CD14-positive monocyte (primary cell): ENCODE measurements at regions not wholly inside any gene's neighbourhood (a gene's known extent, or its start where the extent isn't known, plus 50 kb on each side); places are given as distances from the start of the nearest gene placed in this dataset.

Experiments used
- DNase-seq, 3 donors: peaks; one replicate each; pipeline ENCODE4 v3.0.0-alpha.2; 2011 to 2022
- H2AFZ ChIP-seq: 2 replicates; pipeline ENCODE4 v1.6.0; 2012; ENCODE audit warnings: mild to moderate bottlenecking, low read depth, low read length, inconsistent platforms; ENCODE audit not compliant: insufficient read depth, poor library complexity, severe bottlenecking
- H3K27ac ChIP-seq, 2 donors: 1 replicate in 1 of 2; 2 replicates in 1 of 2; pipeline ENCODE4 v1.5.1; 2012 to 2013; ENCODE audit warnings: low read length in 2 of 2, control low read depth in 1 of 2, inconsistent platforms in 1 of 2, low read depth in 1 of 2, mild to moderate bottlenecking in 1 of 2
- H3K27me3 ChIP-seq, 2 donors: one replicate each; pipeline versions ENCODE4 v1.6.0 to v1.6.1; 2011 to 2013; ENCODE audit warnings: low read length in 2 of 2; ENCODE audit not compliant: control insufficient read depth in 2 of 2, insufficient read depth in 2 of 2
- H3K36me3 ChIP-seq, 2 donors: replicated peaks in 1 of 2; 1 replicate in 1 of 2; 2 replicates in 1 of 2; pipeline versions ENCODE4 v1.5.1 to v1.6.1; 2012 to 2013; ENCODE audit warnings: low read length in 2 of 2, control low read depth in 1 of 2, inconsistent platforms in 1 of 2, mild to moderate bottlenecking in 1 of 2; ENCODE audit not compliant: insufficient read depth in 2 of 2, control insufficient read depth in 1 of 2
- H3K4me1 ChIP-seq, 2 donors: 1 replicate in 1 of 2; 2 replicates in 1 of 2; pipeline versions ENCODE4 v1.5.1 to v1.6.1; 2012 to 2013; ENCODE audit warnings: low read length in 2 of 2, control low read depth in 1 of 2, inconsistent platforms in 1 of 2, mild to moderate bottlenecking in 1 of 2, moderate library complexity in 1 of 2; ENCODE audit not compliant: insufficient read depth in 2 of 2, control insufficient read depth in 1 of 2
- H3K4me2 ChIP-seq: replicated peaks from 2 replicates; pipeline ENCODE3; 2012; ENCODE audit warnings: low read length, moderate library complexity, mild to moderate bottlenecking; ENCODE audit not compliant: poor library complexity, severe bottlenecking; ENCODE audit errors: extremely low read depth
- H3K4me3 ChIP-seq, 3 experiments: fragments of 200-600 bp in 1 of 3; sonication (generic) in 1 of 3; replicated peaks in 1 of 3; 1 replicate in 2 of 3; 2 replicates in 1 of 3; pipeline ENCODE4 v1.5.1; 2011 to 2013; ENCODE audit warnings: low read length in 3 of 3, mild to moderate bottlenecking in 3 of 3, control low read depth in 2 of 3, low read depth in 2 of 3, inconsistent platforms in 1 of 3, moderate library complexity in 1 of 3
- H3K79me2 ChIP-seq: 2 replicates; pipeline ENCODE4 v1.6.0; 2012; ENCODE audit warnings: mild to moderate bottlenecking, control low read depth, inconsistent platforms, low read length, moderate library complexity; ENCODE audit not compliant: insufficient read depth
- H3K9ac ChIP-seq: 2 replicates; pipeline ENCODE4 v1.6.0; 2017; ENCODE audit warnings: low read length, mild to moderate bottlenecking; ENCODE audit not compliant: insufficient read depth, poor library complexity, severe bottlenecking
- H3K9me3 ChIP-seq, 2 donors: replicated peaks in 1 of 2; 1 replicate in 1 of 2; 2 replicates in 1 of 2; pipeline versions ENCODE4 v1.5.1 to v1.6.1; 2012 to 2013; ENCODE audit warnings: low read length in 2 of 2, control low read depth in 1 of 2; ENCODE audit not compliant: control insufficient read depth in 1 of 2, insufficient read depth in 1 of 2
- H4K20me1 ChIP-seq: 2 replicates; pipeline ENCODE4 v1.6.0; 2012; ENCODE audit warnings: mild to moderate bottlenecking, low read length, control low read depth, moderate library complexity; ENCODE audit not compliant: insufficient read depth
- H3K27ac Mint-ChIP-seq, 7 donors: one replicate each; pipeline ENCODE4 v1.8.0; 2020; ENCODE audit warnings: mild to moderate bottlenecking in 7 of 7, mixed read lengths in 7 of 7, moderate library complexity in 6 of 7, inconsistent platforms in 2 of 7
- H3K27me3 Mint-ChIP-seq, 3 donors: one replicate each; pipeline ENCODE4 v1.8.0; 2021 to 2022; ENCODE audit warnings: low read depth in 3 of 3, mild to moderate bottlenecking in 3 of 3, mixed read lengths in 3 of 3, moderate library complexity in 3 of 3, inconsistent platforms in 1 of 3
- H3K36me3 Mint-ChIP-seq, 2 donors: one replicate each; pipeline ENCODE4 v1.8.0; 2020; ENCODE audit warnings: mixed read lengths in 2 of 2, inconsistent platforms in 1 of 2, mild to moderate bottlenecking in 1 of 2
- H3K4me1 Mint-ChIP-seq: one replicate; pipeline ENCODE4 v1.8.0; 2020; ENCODE audit warnings: mild to moderate bottlenecking, mixed read lengths
- H3K4me3 Mint-ChIP-seq, 2 donors: one replicate each; pipeline ENCODE4 v1.8.0; 2020; ENCODE audit warnings: mild to moderate bottlenecking in 2 of 2, mixed read lengths in 2 of 2, moderate library complexity in 1 of 2
- H3K9me3 Mint-ChIP-seq, 7 donors: one replicate each; pipeline ENCODE4 v1.8.0; 2020 to 2022; ENCODE audit warnings: mixed read lengths in 7 of 7, mild to moderate bottlenecking in 6 of 7, moderate library complexity in 6 of 7, inconsistent platforms in 2 of 7
- CTCF ChIP-seq: fragments of 200-600 bp; IDR thresholded peaks from one replicate; pipeline ENCODE4 v1.8.0; 2022; ENCODE audit warnings: antibody characterized with exemption, mild to moderate bottlenecking
- WGBS: methylation state at CpG from one replicate; pipeline ENCODE4 v1.1.5; 2013; ENCODE audit warnings: missing lambda C conversion rate; ENCODE audit not compliant: insufficient coverage; 5-methylcytosine and 5-hydroxymethylcytosine counted together
- intact Hi-C, 2 donors: fragments of 100-400 bp; cut with micrococcal nuclease; formaldehyde crosslinking; loops; one replicate each; pipeline versions ENCODE4 v1.15.0 to v1.15.1; 2023

GRCh38 chr2:56969513-56969912 lies 785.7 kb downstream of the CCDC85A start:
- Histone ChIP-seq H4K20me1 (no peaks in the 10 kb centered on the region), H3K27ac (no peak overlapping the region), H3K4me1 (no peaks in the 10 kb centered on the region), H3K36me3 (no peaks in the 10 kb centered on the region), H3K79me2 (no peaks in the 10 kb centered on the region), H3K4me2 (no peak overlapping the region), H3K9me3 (peaks cover 10% of the 10 kb centered on the region in 2 donors), H3K4me3 (no peak overlapping the region), H2AFZ (no peak overlapping the region), H3K9ac (no peak overlapping the region), H3K27me3 (no peaks in the 10 kb centered on the region)
- Mint-ChIP-seq H3K27ac (no peak overlapping the region), H3K4me3 (no peak overlapping the region), H3K36me3 (no peaks in the 10 kb centered on the region), H3K4me1 (no peaks in the 10 kb centered on the region), H3K9me3 (peaks cover 1 to 16% (median 10%) of the 10 kb centered on the region in 7 donors), H3K27me3 (peaks cover 0 to 1% (median 0%) of the 10 kb centered on the region in 3 donors)
- TF ChIP-seq CTCF: no peak
- intact Hi-C loops: no loop called here
- no CpG with 5 or more reads among the region's 3 CpGs for WGBS
- no peak for DNase-seq

DNA sequence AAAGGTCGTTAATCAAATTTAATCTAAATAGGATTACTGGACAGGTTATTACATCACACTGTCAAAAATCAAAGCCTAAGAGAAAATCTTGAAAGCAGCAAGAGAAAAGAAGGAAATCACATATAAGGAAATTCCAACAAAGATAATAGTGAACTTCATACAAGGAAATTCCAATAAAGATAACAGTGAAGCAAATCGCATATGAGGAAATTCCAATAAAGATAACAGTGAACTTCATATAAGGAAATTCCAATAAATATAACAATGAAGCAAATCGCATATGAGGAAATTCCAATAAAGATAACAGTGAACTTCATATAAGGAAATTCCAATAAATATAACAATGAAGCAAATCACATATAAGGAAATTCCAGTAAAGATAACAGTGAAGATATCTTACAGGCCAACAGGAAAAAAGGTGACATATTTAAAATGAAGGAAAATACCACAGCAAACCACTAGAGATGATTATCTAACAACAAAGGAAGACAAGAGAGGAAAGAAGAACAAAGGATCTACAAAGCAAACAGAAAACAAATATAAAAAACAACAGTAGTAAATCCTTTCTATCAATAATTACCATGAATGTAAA lies 787.7 kb downstream of the CCDC85A start:
- no peak overlapping the region for H3K27ac ChIP-seq
- H3K4me2 ChIP-seq: no peak overlapping the region
- no peak for TF ChIP-seq CTCF
- Mint-ChIP-seq H3K4me1 (no peaks in the 10 kb centered on the region), H3K27ac (no peak overlapping the region), H3K9me3 (peaks cover 1 to 16% (median 10%) of the 10 kb centered on the region in 7 donors), H3K36me3 (no peaks in the 10 kb centered on the region), H3K27me3 (peaks cover 0 to 1% (median 0%) of the 10 kb centered on the region in 3 donors), H3K4me3 (no peak overlapping the region)
- no peak for DNase-seq
- H3K79me2 ChIP-seq: no peaks in the 10 kb centered on the region
- no peaks in the 10 kb centered on the region for H3K4me1 ChIP-seq
- whole genome bisulfite sequencing: no CpG with 5 or more reads among the region's 3 CpGs
- H3K36me3 ChIP-seq: no peaks in the 10 kb centered on the region
- H3K9ac ChIP-seq: no peak overlapping the region
- no peak overlapping the region for H3K4me3 ChIP-seq
- no peaks in the 10 kb centered on the region for H4K20me1 ChIP-seq
- no peak overlapping the region for H2AFZ ChIP-seq
- H3K9me3 ChIP-seq: peaks cover 10% of the 10 kb centered on the region in 2 donors
- H3K27me3 ChIP-seq: no peaks in the 10 kb centered on the region
- intact Hi-C loops: no loop called here
